ENCODE measurements at regions not wholly inside any gene's neighbourhood (a gene's known extent, or its start where the extent isn't known, plus 50 kb on each side); places are given as distances from the start of the nearest gene placed in this dataset.

DNA sequence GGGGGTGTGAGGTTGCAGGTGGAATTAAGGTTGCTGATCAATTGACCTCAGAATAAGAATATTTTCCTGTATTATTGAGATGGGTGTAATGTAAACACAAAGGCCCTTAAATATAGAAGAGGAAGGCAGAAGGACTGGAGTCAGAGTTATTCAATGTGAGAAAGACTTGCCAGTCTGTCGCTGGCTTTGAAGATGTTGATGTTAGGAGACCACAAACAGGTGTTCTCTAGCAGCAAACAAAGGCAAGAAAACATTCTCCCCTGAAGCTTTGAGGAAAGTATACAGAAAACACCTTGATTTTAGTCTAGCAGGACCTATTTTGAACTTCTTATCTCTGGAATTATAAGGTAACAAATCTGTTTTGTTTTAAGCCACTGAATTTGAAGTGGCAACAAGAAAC, 138.9 kb upstream of the PTPRK start:
- Histone ChIP-seq H3K36me3 (ENCODE audit: control insufficient read depth in 4 of 4, insufficient read depth in 3 of 4, low read depth in 1 of 4, low read length in 3 of 4) (no peaks in the 10 kb centered on the region), H3K27me3 (ENCODE audit: control insufficient read depth in 4 of 4, insufficient read depth in 4 of 4, low read length in 3 of 4) (no peaks in the 10 kb centered on the region), H3K9ac (ENCODE audit: low read depth in 1 of 2, low read length in 2 of 2) (no peak overlapping the region), H3K9me3 (ENCODE audit: control insufficient read depth in 4 of 4, low read length in 3 of 4) (no peaks in the 10 kb centered on the region), H3K4me1 (ENCODE audit: control insufficient read depth in 4 of 4, insufficient read depth in 4 of 4, low read length in 3 of 4) (no peaks in the 10 kb centered on the region), H3K4me3 (ENCODE audit: low read depth in 1 of 3, low read length in 3 of 3) (no peak overlapping the region), H3K27ac (ENCODE audit: low read depth in 1 of 2, low read length in 2 of 2) (no peak overlapping the region)
- TF ChIP-seq, protein P1, sequence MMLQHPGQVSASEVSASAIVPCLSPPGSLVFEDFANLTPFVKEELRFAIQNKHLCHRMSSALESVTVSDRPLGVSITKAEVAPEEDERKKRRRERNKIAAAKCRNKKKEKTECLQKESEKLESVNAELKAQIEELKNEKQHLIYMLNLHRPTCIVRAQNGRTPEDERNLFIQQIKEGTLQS (IDR thresholded peaks at IDR 0.05) = no peak
- TF ChIP-seq GABPA (IDR thresholded peaks at IDR 0.05 in 1 of 2, conservative IDR thresholded peaks at IDR 0.05 in 1 of 2) (no peak), JUND (IDR thresholded peaks at IDR 0.05) (no peak), HNF4A (conservative IDR thresholded peaks at IDR 0.05) (no peak), NR2F2 (IDR thresholded peaks at IDR 0.05) (no peak), SP1 (IDR thresholded peaks at IDR 0.05) (no peak), YY1 (IDR thresholded peaks at IDR 0.05) (no peak), RXRA (IDR thresholded peaks at IDR 0.05) (no peak)
- TF ChIP-seq, protein P2, sequence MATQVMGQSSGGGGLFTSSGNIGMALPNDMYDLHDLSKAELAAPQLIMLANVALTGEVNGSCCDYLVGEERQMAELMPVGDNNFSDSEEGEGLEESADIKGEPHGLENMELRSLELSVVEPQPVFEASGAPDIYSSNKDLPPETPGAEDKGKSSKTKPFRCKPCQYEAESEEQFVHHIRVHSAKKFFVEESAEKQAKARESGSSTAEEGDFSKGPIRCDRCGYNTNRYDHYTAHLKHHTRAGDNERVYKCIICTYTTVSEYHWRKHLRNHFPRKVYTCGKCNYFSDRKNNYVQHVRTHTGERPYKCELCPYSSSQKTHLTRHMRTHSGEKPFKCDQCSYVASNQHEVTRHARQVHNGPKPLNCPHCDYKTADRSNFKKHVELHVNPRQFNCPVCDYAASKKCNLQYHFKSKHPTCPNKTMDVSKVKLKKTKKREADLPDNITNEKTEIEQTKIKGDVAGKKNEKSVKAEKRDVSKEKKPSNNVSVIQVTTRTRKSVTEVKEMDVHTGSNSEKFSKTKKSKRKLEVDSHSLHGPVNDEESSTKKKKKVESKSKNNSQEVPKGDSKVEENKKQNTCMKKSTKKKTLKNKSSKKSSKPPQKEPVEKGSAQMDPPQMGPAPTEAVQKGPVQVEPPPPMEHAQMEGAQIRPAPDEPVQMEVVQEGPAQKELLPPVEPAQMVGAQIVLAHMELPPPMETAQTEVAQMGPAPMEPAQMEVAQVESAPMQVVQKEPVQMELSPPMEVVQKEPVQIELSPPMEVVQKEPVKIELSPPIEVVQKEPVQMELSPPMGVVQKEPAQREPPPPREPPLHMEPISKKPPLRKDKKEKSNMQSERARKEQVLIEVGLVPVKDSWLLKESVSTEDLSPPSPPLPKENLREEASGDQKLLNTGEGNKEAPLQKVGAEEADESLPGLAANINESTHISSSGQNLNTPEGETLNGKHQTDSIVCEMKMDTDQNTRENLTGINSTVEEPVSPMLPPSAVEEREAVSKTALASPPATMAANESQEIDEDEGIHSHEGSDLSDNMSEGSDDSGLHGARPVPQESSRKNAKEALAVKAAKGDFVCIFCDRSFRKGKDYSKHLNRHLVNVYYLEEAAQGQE (IDR thresholded peaks at IDR 0.05) = no peak
- DNase-seq (ENCODE audit: low spot score) = no peak
- 64% methylated on average over 1 of the region's 1 CpG for WGBS

DNA sequence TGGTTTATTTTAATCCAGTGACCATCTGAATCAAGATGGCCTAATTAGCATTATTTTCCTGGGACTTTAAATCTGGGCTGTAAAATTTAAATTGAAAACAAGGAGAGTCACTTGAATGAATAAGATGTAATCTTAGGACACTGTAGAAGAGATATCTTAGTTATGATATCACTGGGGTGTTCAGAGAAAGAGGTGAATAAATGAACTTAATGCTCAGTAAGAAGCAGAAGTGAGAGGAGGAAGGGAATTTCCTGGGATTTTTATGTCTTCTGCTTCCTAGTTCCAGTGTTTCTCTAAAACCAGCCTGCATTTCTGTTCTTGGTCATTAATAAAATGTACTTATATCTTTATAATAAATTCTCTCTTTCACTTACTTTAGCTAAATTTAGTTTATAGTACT, 136.8 kb upstream of the PTPRK start:
- no peak overlapping the region for H3K9ac ChIP-seq (ENCODE audit: low read depth in 1 of 2, low read length in 2 of 2)
- DNase-seq (ENCODE audit: low spot score) = no peak
- no peak for TF ChIP-seq SP1 (IDR thresholded peaks at IDR 0.05)
- H3K27ac ChIP-seq (ENCODE audit: low read depth in 1 of 2, low read length in 2 of 2) = no peak overlapping the region
- no peaks in the 10 kb centered on the region for H3K4me1 ChIP-seq (ENCODE audit: control insufficient read depth in 4 of 4, insufficient read depth in 4 of 4, low read length in 3 of 4)
- H3K9me3 ChIP-seq (ENCODE audit: control insufficient read depth in 4 of 4, low read length in 3 of 4) = no peaks in the 10 kb centered on the region
- no peaks in the 10 kb centered on the region for H3K36me3 ChIP-seq (ENCODE audit: control insufficient read depth in 4 of 4, insufficient read depth in 3 of 4, low read depth in 1 of 4, low read length in 3 of 4)
- no peaks in the 10 kb centered on the region for H3K27me3 ChIP-seq (ENCODE audit: control insufficient read depth in 4 of 4, insufficient read depth in 4 of 4, low read length in 3 of 4)
- no peak overlapping the region for H3K4me3 ChIP-seq (ENCODE audit: low read depth in 1 of 3, low read length in 3 of 3)

DNA sequence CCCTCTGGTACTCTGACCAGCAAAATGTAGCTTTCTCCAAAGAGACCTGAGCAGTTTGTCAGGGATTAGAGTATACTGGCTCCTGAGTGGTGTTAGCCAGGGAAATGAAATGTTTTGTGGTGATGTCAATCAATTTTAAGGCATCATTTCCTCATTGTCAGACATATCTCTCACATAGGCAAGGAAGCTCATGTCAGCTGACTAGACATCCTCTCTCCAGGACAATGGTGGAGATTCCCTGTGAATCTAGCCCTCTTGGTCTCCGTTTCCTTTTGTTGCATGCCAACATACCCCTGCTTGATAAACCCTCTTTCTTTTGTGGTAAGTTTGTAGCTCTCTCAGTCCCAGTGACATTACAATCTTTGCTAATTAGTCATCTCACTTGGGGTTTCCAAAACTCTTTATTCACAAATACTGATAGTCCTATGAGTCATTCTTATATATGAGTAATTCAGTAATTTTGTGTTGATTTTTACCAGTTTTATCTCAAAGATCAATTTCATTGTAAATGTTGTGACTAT, 135.6 kb upstream of the PTPRK start:
- no peak for DNase-seq (ENCODE audit: low spot score)
- H3K9me3 ChIP-seq (ENCODE audit: control insufficient read depth in 4 of 4, low read length in 3 of 4) = no peaks in the 10 kb centered on the region
- H3K9ac ChIP-seq (ENCODE audit: low read depth in 1 of 2, low read length in 2 of 2) = no peak overlapping the region
- 63% methylated on average over 1 of the region's 1 CpG for WGBS
- no peaks in the 10 kb centered on the region for H3K27me3 ChIP-seq (ENCODE audit: control insufficient read depth in 4 of 4, insufficient read depth in 4 of 4, low read length in 3 of 4)
- no peaks in the 10 kb centered on the region for H3K36me3 ChIP-seq (ENCODE audit: control insufficient read depth in 4 of 4, insufficient read depth in 3 of 4, low read depth in 1 of 4, low read length in 3 of 4)
- no peak for TF ChIP-seq TAF1 (conservative IDR thresholded peaks at IDR 0.05)
- TF ChIP-seq JUND (IDR thresholded peaks at IDR 0.05) = no peak
- no peak for TF ChIP-seq HNF4G (IDR thresholded peaks at IDR 0.05)
- TF ChIP-seq, protein P3, sequence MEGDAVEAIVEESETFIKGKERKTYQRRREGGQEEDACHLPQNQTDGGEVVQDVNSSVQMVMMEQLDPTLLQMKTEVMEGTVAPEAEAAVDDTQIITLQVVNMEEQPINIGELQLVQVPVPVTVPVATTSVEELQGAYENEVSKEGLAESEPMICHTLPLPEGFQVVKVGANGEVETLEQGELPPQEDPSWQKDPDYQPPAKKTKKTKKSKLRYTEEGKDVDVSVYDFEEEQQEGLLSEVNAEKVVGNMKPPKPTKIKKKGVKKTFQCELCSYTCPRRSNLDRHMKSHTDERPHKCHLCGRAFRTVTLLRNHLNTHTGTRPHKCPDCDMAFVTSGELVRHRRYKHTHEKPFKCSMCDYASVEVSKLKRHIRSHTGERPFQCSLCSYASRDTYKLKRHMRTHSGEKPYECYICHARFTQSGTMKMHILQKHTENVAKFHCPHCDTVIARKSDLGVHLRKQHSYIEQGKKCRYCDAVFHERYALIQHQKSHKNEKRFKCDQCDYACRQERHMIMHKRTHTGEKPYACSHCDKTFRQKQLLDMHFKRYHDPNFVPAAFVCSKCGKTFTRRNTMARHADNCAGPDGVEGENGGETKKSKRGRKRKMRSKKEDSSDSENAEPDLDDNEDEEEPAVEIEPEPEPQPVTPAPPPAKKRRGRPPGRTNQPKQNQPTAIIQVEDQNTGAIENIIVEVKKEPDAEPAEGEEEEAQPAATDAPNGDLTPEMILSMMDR (IDR thresholded peaks at IDR 0.05; ENCODE audit: low read depth, low read length, missing input control) = no peak
- TF ChIP-seq RXRA (IDR thresholded peaks at IDR 0.05) = no peak
- TF ChIP-seq HNF4A (conservative IDR thresholded peaks at IDR 0.05) = no peak
- no peak for TF ChIP-seq EGR1 (IDR thresholded peaks at IDR 0.05; ENCODE audit: low read depth in 2 of 2)
- TF ChIP-seq, protein P4, sequence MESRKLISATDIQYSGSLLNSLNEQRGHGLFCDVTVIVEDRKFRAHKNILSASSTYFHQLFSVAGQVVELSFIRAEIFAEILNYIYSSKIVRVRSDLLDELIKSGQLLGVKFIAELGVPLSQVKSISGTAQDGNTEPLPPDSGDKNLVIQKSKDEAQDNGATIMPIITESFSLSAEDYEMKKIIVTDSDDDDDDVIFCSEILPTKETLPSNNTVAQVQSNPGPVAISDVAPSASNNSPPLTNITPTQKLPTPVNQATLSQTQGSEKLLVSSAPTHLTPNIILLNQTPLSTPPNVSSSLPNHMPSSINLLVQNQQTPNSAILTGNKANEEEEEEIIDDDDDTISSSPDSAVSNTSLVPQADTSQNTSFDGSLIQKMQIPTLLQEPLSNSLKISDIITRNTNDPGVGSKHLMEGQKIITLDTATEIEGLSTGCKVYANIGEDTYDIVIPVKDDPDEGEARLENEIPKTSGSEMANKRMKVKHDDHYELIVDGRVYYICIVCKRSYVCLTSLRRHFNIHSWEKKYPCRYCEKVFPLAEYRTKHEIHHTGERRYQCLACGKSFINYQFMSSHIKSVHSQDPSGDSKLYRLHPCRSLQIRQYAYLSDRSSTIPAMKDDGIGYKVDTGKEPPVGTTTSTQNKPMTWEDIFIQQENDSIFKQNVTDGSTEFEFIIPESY (IDR thresholded peaks at IDR 0.05) = no peak
- no peak for TF ChIP-seq RAD21 (IDR thresholded peaks at IDR 0.05)
- TF ChIP-seq FOXA1 (IDR thresholded peaks at IDR 0.05) = no peak
- no peak for TF ChIP-seq YY1 (IDR thresholded peaks at IDR 0.05)
- no peak for TF ChIP-seq NR2F2 (IDR thresholded peaks at IDR 0.05)
- no peak for TF ChIP-seq SP1 (IDR thresholded peaks at IDR 0.05)
- no peak for TF ChIP-seq GABPA (IDR thresholded peaks at IDR 0.05 in 1 of 2, conservative IDR thresholded peaks at IDR 0.05 in 1 of 2)
- H3K4me1 ChIP-seq (ENCODE audit: control insufficient read depth in 4 of 4, insufficient read depth in 4 of 4, low read length in 3 of 4) = no peaks in the 10 kb centered on the region
- no peak overlapping the region for H3K4me3 ChIP-seq (ENCODE audit: low read depth in 1 of 3, low read length in 3 of 3)
- no peak overlapping the region for H3K27ac ChIP-seq (ENCODE audit: low read depth in 1 of 2, low read length in 2 of 2)

All from liver (tissue), 8 donors.